ENCODE measurements at regions not wholly inside any gene's neighbourhood (a gene's known extent, or its start where the extent isn't known, plus 50 kb on each side); places are given as distances from the start of the nearest gene placed in this dataset.

- H3K4me3 ChIP-seq (ENCODE audit: low read depth, low read length): no peak overlapping the region
- no peak for TF ChIP-seq CTCF (IDR thresholded peaks at IDR 0.05; ENCODE audit: insufficient read depth, low read length, poor library complexity, severe bottlenecking)
- no peaks in the 10 kb centered on the region for H3K27me3 ChIP-seq (ENCODE audit: control insufficient read depth, insufficient read depth, low read length)
- no peak for DNase-seq (ENCODE audit: low read depth)
- no peaks in the 10 kb centered on the region for H3K36me3 ChIP-seq (ENCODE audit: control insufficient read depth, insufficient read depth, low read length)
Measured at GRCh38 chr1:60908159-60908558, 174.2 kb upstream of the NFIA start.

GRCh38 chr1:60906526-60906925 is 175.8 kb upstream of the NFIA start:
- Histone ChIP-seq H3K4me3 (ENCODE audit: low read depth, low read length) (no peak overlapping the region), H3K27me3 (ENCODE audit: control insufficient read depth, insufficient read depth, low read length) (no peaks in the 10 kb centered on the region), H3K36me3 (ENCODE audit: control insufficient read depth, insufficient read depth, low read length) (no peaks in the 10 kb centered on the region)
- no peak for TF ChIP-seq CTCF (IDR thresholded peaks at IDR 0.05; ENCODE audit: insufficient read depth, low read length, poor library complexity, severe bottlenecking)
- no peak for DNase-seq (ENCODE audit: low read depth)

GRCh38 chr1:60906039-60906438 is 176.3 kb upstream of the NFIA start:
- no peak for TF ChIP-seq CTCF (IDR thresholded peaks at IDR 0.05; ENCODE audit: insufficient read depth, low read length, poor library complexity, severe bottlenecking)
- DNase-seq (ENCODE audit: low read depth): no peak
- H3K27me3 ChIP-seq (ENCODE audit: control insufficient read depth, insufficient read depth, low read length): no peaks in the 10 kb centered on the region
- no peak overlapping the region for H3K4me3 ChIP-seq (ENCODE audit: low read depth, low read length)
- no peaks in the 10 kb centered on the region for H3K36me3 ChIP-seq (ENCODE audit: control insufficient read depth, insufficient read depth, low read length)

- DNase-seq (ENCODE audit: low read depth): no peak
- Histone ChIP-seq H3K27me3 (ENCODE audit: control insufficient read depth, insufficient read depth, low read length) (no peaks in the 10 kb centered on the region), H3K36me3 (ENCODE audit: control insufficient read depth, insufficient read depth, low read length) (no peaks in the 10 kb centered on the region), H3K4me3 (ENCODE audit: low read depth, low read length) (no peak overlapping the region)
- no peak for TF ChIP-seq CTCF (IDR thresholded peaks at IDR 0.05; ENCODE audit: insufficient read depth, low read length, poor library complexity, severe bottlenecking)
Measured at GRCh38 chr1:60904099-60904851, 178.1 kb upstream of the NFIA start.

GRCh38 chr1:60903591-60903990 is 178.8 kb upstream of the NFIA start:
- DNase-seq (ENCODE audit: low read depth): no peak
- Histone ChIP-seq H3K27me3 (ENCODE audit: control insufficient read depth, insufficient read depth, low read length) (no peaks in the 10 kb centered on the region), H3K36me3 (ENCODE audit: control insufficient read depth, insufficient read depth, low read length) (no peaks in the 10 kb centered on the region), H3K4me3 (ENCODE audit: low read depth, low read length) (no peak overlapping the region)
- no peak for TF ChIP-seq CTCF (IDR thresholded peaks at IDR 0.05; ENCODE audit: insufficient read depth, low read length, poor library complexity, severe bottlenecking)

- Histone ChIP-seq H3K36me3 (ENCODE audit: control insufficient read depth, insufficient read depth, low read length) (no peaks in the 10 kb centered on the region), H3K4me3 (ENCODE audit: low read depth, low read length) (no peak overlapping the region), H3K27me3 (ENCODE audit: control insufficient read depth, insufficient read depth, low read length) (no peaks in the 10 kb centered on the region)
- no peak for DNase-seq (ENCODE audit: low read depth)
- no peak for TF ChIP-seq CTCF (IDR thresholded peaks at IDR 0.05; ENCODE audit: insufficient read depth, low read length, poor library complexity, severe bottlenecking)
Measured at GRCh38 chr1:60899464-60899863, 182.9 kb upstream of the NFIA start.

Data from kidney epithelial cell (primary cell).